H1 (cell line): ENCODE measurements at regions not wholly inside any gene's neighbourhood (a gene's known extent, or its start where the extent isn't known, plus 50 kb on each side); places are given as distances from the start of the nearest gene placed in this dataset.

Experiments used
- POLR2A ChIP-seq, 2 experiments: IDR thresholded peaks; 1 replicate in 1 of 2; 2 replicates in 1 of 2; pipeline ENCODE4 v1.6.1; 2011; ENCODE audit warnings: low read depth in 2 of 2, low read length in 2 of 2, mild to moderate bottlenecking in 2 of 2; ENCODE audit errors: control extremely low read depth in 1 of 2
- TF ChIP-seq, protein P1 (sequence below), 3 experiments: IDR thresholded peaks; 1 replicate in 2 of 3; 2 replicates in 1 of 3; pipeline versions ENCODE4 v1.5.1 to v1.6.1; 2011; ENCODE audit warnings: low read length in 3 of 3, mild to moderate bottlenecking in 3 of 3, inconsistent platforms in 2 of 3, low read depth in 1 of 3, moderate library complexity in 1 of 3; ENCODE audit not compliant: insufficient read depth in 1 of 3; ENCODE audit errors: control extremely low read depth in 1 of 3

DNA sequence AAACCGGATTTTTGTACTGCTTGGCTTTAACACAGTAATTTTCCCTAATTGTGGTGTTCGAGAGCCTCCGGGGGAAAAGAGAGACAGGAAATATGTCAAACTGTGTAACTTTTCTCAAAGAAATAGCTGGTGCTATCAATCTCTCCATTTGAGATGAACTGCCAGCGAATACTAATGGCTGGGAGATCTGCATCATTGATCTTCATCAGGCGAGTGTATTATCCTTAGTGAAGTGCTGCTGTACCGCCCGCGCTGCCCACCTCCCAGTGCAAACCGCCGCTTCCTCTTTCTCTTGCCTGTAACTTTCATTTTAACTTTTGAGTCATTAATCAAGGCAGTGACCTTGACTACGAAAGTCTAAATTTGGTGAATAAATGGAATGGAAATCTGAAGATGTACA, 246.1 kb upstream of the ST6GAL2 start:
- TF ChIP-seq POLR2A (IDR thresholded peaks at IDR 0.05; ENCODE audit: control extremely low read depth in 1 of 2, low read depth in 2 of 2, low read length in 2 of 2), result no peak
- TF ChIP-seq, protein P1, sequence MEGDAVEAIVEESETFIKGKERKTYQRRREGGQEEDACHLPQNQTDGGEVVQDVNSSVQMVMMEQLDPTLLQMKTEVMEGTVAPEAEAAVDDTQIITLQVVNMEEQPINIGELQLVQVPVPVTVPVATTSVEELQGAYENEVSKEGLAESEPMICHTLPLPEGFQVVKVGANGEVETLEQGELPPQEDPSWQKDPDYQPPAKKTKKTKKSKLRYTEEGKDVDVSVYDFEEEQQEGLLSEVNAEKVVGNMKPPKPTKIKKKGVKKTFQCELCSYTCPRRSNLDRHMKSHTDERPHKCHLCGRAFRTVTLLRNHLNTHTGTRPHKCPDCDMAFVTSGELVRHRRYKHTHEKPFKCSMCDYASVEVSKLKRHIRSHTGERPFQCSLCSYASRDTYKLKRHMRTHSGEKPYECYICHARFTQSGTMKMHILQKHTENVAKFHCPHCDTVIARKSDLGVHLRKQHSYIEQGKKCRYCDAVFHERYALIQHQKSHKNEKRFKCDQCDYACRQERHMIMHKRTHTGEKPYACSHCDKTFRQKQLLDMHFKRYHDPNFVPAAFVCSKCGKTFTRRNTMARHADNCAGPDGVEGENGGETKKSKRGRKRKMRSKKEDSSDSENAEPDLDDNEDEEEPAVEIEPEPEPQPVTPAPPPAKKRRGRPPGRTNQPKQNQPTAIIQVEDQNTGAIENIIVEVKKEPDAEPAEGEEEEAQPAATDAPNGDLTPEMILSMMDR (IDR thresholded peaks at IDR 0.05; ENCODE audit: control extremely low read depth in 1 of 3, insufficient read depth in 1 of 3, low read depth in 1 of 3, low read length in 3 of 3), result no peak
